Ovary (tissue), 7 donors: ENCODE measurements at regions not wholly inside any gene's neighbourhood (a gene's known extent, or its start where the extent isn't known, plus 50 kb on each side); places are given as distances from the start of the nearest gene placed in this dataset.

Experiments used
- DNase-seq, 5 donors: peaks; one replicate each; pipeline ENCODE4 v3.0.0-alpha.2; 2019 to 2020
- H3K27ac ChIP-seq, 2 donors: fragments of 200-600 bp; one replicate each; pipeline versions ENCODE4 v1.5.1 to v1.8.0; 2019 to 2022
- H3K27me3 ChIP-seq: fragments of 200-600 bp; one replicate; pipeline ENCODE4 v1.8.0; 2022
- H3K36me3 ChIP-seq: fragments of 200-600 bp; sonication (generic); one replicate; pipeline ENCODE4 v1.5.1; 2019
- H3K4me1 ChIP-seq: one replicate; pipeline ENCODE4 v1.8.1; 2013; ENCODE audit warnings: mild to moderate bottlenecking, moderate library complexity; ENCODE audit not compliant: insufficient read depth
- H3K4me3 ChIP-seq: fragments of 200-600 bp; sonication (generic); one replicate; pipeline ENCODE4 v1.5.1; 2017
- H3K9me3 ChIP-seq, 2 donors: fragments of 200-600 bp in 1 of 2; sonication (generic) in 1 of 2; one replicate each; pipeline versions ENCODE4 v1.5.1 to v1.8.1; 2013 to 2019; ENCODE audit warnings: mild to moderate bottlenecking in 1 of 2, moderate library complexity in 1 of 2
- CTCF ChIP-seq, 3 donors: fragments of 450-650 bp in 2 of 3; fragments of 200-600 bp in 1 of 3; IDR thresholded peaks; one replicate each; pipeline versions ENCODE4 v1.5.1 to v1.8.0; 2016 to 2022; ENCODE audit warnings: antibody characterized with exemption in 3 of 3, mild to moderate bottlenecking in 1 of 3
- EP300 ChIP-seq: sonication (generic); formaldehyde crosslinking; IDR thresholded peaks from one replicate; pipeline ENCODE4 v1.6.1; 2017; ENCODE audit warnings: antibody characterized with exemption
- POLR2A ChIP-seq: fragments of 450-650 bp; IDR thresholded peaks from one replicate; pipeline ENCODE4 v1.6.1; 2017; ENCODE audit warnings: antibody characterized with exemption, mild to moderate bottlenecking, moderate library complexity
- WGBS, 3 donors: extraction: QIAGEN DNeasy Blood & Tissue Kit in 1 of 3; methylation state at CpG; one replicate each; pipeline versions ENCODE4 v1.1.5 to v1.1.7; 2013 to 2017; 5-methylcytosine and 5-hydroxymethylcytosine counted together
- intact Hi-C, 4 donors: fragments of 100-400 bp; cut with DNase I; formaldehyde crosslinking; loops; one replicate each; pipeline versions ENCODE4 v1.11.0 to v1.15.1; 2022 to 2023
- donor health status: DM: no; HTN: no; CAD: no; lungs with moderate emphysema.
- donor health status: DM: no; HTN: no; CAD: no.
- donor health status: Bipolar disorder and iron deficiency.
- donor health status: DM: no; HTN: no; CAD: no.
- donor health status: DM: yes; HTN: yes; CAD: no.

GRCh38 chr10:56920601-56921261 is 559.7 kb upstream of the ZWINT start:
- Histone ChIP-seq H3K36me3 (no peaks in the 10 kb centered on the region), H3K4me1 (no peaks in the 10 kb centered on the region), H3K27me3 (no peaks in the 10 kb centered on the region), H3K27ac (no peak overlapping the region), H3K9me3 (no peaks in the 10 kb centered on the region), H3K4me3 (no peak overlapping the region)
- DNase-seq: no peak
- 91 to 94% (median 93%) methylated on average over 11 of the region's 11 CpGs for WGBS, 3 donors
- intact Hi-C loops: no loop called here
- no peak for TF ChIP-seq EP300
- no peak for TF ChIP-seq CTCF (IDR thresholded peaks at IDR 0.05)
- TF ChIP-seq POLR2A: no peak

DNA sequence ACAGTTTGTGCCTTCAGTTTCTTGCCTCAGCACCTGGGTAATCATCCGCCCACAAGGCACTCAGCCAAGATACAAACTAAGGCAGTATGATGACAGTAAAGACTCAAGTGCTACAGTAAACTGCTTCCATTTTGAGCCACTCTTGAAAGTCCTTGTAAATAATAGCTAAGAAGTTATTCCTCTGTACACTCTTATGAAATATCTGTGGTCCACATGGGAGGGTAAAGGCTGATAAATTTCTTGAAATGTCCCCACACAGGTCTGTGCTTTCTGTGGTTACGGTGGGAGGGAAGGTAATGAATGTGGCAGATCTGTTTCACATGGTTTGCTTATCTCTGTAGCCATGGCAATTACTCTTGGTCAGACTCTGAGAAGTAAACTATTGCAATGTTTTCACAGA is 551.0 kb upstream of the ZWINT start:
- Histone ChIP-seq H3K9me3 (no peaks in the 10 kb centered on the region), H3K4me1 (no peaks in the 10 kb centered on the region), H3K36me3 (no peaks in the 10 kb centered on the region), H3K27me3 (no peaks in the 10 kb centered on the region), H3K27ac (no peak overlapping the region), H3K4me3 (no peak overlapping the region)
- WGBS, 3 donors: 83 to 88% (median 87%) methylated on average over 2 of the region's 2 CpGs
- TF ChIP-seq POLR2A: no peak
- no peak for TF ChIP-seq EP300
- TF ChIP-seq CTCF (IDR thresholded peaks at IDR 0.05): no peak
- no peak for DNase-seq
- intact Hi-C loops: no loop called here

DNA sequence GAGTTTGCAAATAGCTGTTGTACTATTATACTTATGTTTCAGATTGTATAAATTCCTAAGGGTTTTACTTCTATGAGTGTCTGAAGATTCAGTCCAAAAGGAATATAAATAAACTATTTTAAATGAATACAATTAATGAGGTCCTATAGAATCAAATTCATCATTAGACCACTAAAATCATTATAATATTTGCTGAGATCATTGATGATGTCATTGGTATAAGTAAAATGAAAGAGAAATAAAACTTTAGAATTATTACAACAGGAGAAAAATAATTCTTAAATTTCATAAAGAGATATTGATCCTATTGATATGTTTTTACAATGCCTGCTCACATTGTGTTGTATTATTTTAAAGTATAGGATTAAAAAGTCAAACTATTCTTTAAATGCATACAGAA is 544.0 kb upstream of the ZWINT start:
- no peak for DNase-seq
- Histone ChIP-seq H3K27me3 (no peaks in the 10 kb centered on the region), H3K27ac (no peak overlapping the region), H3K9me3 (no peaks in the 10 kb centered on the region), H3K4me3 (no peak overlapping the region), H3K4me1 (no peaks in the 10 kb centered on the region), H3K36me3 (no peaks in the 10 kb centered on the region)
- intact Hi-C loops: no loop called here
- TF ChIP-seq CTCF (IDR thresholded peaks at IDR 0.05): no peak
- no peak for TF ChIP-seq EP300
- TF ChIP-seq POLR2A: no peak

- WGBS, 3 donors: 92 to 95% (median 93%) methylated on average over 3 of the region's 3 CpGs
- no peak for TF ChIP-seq EP300
- no peak for TF ChIP-seq CTCF (IDR thresholded peaks at IDR 0.05)
- TF ChIP-seq POLR2A: no peak
- DNase-seq: no peak
- no peaks in the 10 kb centered on the region for H3K36me3 ChIP-seq
- H3K9me3 ChIP-seq: no peaks in the 10 kb centered on the region
- no peaks in the 10 kb centered on the region for H3K4me1 ChIP-seq
- intact Hi-C loops: no loop called here
- H3K27me3 ChIP-seq: no peaks in the 10 kb centered on the region
- no peak overlapping the region for H3K4me3 ChIP-seq
- no peak overlapping the region for H3K27ac ChIP-seq
Measured at GRCh38 chr10:56902554-56902953, 541.5 kb upstream of the ZWINT start.
